ENCODE measurements at regions not wholly inside any gene's neighbourhood (a gene's known extent, or its start where the extent isn't known, plus 50 kb on each side); places are given as distances from the start of the nearest gene placed in this dataset.
"Not testable (repeated sequence)": the region's sequence is repeated elsewhere in the genome, so short reads cannot be mapped to it uniquely, and the experiment has no call there.

DNA sequence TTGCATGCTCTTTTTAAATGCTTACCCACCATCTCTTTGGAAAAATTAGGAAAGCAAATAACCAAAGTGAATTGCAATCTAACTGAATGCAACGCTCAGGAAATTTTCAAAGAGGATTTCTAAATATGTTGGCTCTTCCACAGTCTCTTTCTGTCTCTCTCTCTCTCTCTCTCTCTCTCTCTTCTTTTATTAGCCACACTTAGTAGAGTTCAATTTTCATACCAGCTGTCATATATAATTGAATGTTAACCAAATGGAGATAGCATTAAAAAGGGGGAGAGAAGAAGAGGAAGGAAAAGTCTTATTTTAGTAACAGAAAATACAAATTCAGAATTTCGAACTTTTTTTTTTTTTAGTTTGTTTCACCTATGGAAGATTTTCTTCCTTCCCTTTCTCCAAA lies 235.9 kb upstream of the GBE1 start:
- DNase-seq (ENCODE audit: missing footprints) (no peak), ATAC-seq (no peak)
- intact Hi-C loops (cut with DNase I) = no loop called here

DNA sequence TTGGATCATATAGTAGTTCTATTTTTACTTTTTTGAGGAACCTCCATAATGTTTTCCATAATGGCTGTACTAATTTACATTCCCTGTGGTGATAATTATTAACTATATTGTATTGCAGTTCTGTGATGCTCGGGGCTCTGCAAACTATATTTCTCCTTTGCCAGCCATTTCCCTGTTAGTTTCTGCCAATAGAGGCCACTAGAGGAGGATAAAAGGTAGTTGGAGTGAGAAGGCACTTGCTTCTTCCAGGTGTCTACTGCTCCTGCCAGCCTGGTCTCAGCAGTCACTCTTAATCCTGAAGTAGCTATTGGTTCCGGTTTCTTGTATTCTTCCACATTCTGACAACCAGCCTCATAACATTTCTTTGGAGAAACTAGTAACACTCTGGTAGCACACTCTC lies 233.9 kb upstream of the GBE1 start:
- DNase-seq (ENCODE audit: missing footprints) (no peak), ATAC-seq (no peak)
- intact Hi-C loops (cut with DNase I) = no loop called here

DNA sequence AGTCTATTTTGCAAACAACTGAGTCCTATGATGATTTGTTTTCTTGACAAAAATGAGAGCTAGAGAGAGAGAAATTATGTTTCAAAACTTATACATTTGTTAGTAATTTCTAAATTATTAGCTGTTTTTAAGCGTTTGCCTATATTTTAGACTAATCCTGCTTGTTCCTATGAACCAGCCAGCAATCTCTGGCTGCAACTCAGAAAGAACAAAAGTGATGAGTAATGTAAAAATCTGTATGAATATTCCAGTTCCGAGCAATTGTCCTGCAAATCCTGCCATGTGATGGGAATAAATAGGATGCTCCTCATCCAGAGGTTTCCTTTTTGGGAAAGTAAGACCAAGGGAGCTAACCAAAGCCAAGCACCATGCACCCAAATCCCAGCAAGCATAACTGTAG lies 228.3 kb upstream of the GBE1 start:
- ATAC-seq (no peak), DNase-seq (ENCODE audit: missing footprints) (no peak)
- intact Hi-C loops (cut with DNase I) = no loop called here

- no peak for DNase-seq (ENCODE audit: missing footprints)
- ATAC-seq = no peak
- intact Hi-C loops (cut with DNase I) = no loop called here
Measured at GRCh38 chr3:81989274-81989673, 227.8 kb upstream of the GBE1 start.

DNA sequence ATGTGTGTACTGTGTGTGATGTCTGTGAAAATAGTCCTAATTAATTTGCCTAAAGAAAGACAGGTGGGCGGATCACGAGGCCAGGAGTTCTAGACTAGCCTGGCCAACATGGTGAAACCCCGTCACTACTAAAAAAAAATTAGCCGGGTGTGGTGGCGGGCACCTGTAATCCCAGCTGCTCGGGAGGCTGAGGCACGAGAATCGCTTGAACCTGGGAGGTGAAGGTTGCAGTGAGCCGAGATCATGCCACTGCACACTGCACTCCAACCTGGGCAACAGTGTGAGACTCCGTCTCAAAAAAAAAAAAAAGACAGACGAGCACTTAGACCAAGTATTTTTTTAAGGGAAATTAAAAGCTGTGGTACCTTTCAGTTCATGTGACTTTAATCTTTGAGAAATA lies 226.0 kb upstream of the GBE1 start:
- intact Hi-C loops (cut with DNase I); ATAC-seq; DNase-seq (ENCODE audit: missing footprints): not testable (repeated sequence)

DNA sequence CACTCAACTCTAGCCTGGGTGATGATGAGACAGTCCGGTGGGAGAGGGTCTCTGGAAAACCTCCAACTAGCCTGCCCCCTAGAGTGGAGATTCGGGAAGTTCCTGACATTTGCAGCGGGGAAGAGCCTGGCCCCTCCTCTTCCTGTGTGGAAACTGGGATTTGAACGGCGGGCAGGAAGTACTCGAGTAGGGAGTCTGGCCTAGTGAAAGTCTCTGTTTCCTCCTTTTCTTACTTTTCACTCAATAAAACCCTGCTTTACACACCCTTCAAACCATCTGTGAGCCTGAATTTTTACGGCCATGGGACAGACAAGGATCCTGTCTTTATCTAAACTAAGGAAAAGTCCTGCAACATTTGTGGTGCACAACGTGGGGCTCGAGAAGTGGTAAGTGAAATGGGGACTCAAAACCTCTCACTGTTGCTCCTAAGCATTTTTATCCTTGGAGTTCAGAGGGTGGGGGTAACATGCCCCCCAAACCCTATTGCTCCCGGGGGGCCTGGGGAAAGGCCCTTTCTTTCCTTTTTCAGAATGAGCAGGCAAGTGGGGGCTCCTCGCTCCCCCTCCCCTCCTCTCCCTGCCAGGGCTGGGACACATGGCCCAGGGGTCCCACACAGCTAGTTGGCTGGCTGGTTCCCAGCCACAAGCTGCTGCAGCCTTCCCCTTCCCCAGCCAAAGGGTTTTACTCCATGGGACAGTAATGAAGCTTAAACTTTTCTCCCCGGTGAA lies 224.7 kb upstream of the GBE1 start:
- DNase-seq (ENCODE audit: missing footprints) (no peak), ATAC-seq (no peak)
- intact Hi-C loops (cut with DNase I) = no loop called here

GRCh38 chr3:81983382-81983781 lies 221.9 kb upstream of the GBE1 start:
- ATAC-seq = no peak
- DNase-seq (ENCODE audit: missing footprints) = no peak
- intact Hi-C loops (cut with DNase I) = no loop called here

DNA sequence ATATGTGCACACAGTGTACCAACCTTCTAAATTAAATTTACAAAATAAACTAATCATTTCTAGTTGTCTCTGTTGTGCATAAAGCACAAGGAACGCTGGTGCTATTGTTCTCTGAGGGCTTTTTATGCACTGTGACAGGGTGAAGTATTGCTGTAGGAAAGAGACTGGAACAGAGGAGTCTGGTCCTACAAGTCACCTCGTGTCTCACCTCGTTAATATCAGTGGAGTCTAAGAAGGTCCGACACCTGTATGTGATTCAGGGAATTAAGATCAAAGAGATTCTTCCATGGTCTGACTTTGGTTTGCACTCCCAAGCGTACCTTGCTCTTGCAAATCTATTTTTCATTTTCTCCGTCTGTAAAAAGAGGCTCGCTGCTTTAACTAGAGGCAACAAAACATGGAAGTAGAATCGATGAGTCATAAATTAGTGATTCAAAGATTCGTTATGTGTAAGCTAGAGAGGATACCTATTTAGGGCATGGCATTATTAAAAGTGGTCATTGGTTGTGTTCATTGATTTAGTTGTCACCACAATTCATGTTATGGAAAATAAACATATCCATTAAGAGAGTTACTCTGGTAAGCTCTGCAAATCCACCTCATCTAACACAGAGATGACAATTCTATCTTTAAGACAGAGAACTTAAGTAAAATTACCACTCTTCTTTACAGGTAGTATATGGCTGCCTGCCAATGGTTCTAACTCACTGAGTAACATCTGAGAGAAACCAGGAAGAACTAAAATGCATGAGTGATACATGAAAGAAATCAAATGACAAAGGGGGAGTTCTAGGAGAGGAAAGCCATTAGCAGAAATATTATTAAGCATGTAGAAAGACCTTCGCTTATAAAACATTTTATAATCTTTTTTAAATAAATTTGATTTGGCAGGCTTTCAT lies 219.4 kb upstream of the GBE1 start:
- intact Hi-C loops (cut with DNase I) = no loop called here
- no peak for ATAC-seq
- no peak for DNase-seq (ENCODE audit: missing footprints)

DNA sequence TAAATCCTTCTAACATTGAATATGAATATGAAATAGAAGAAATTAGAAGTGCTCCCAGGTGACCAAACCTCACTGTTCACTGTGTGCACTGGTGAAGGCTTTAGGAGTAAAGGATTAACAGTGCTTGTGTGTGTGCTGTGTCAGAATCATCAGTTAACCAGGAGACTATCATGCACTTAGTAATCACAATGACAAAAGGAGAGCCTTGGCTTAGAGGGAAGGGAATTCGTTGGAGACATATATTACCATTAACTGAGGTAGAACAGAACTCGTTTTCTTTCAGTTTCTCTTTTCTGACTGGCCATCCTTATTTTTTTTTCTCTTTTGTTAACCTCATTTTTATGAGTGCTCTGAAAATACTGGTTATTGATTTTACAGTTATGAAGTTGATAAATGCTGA lies 213.3 kb upstream of the GBE1 start:
- DNase-seq (ENCODE audit: missing footprints) = no peak
- intact Hi-C loops (cut with DNase I) = no loop called here
- no peak for ATAC-seq

GRCh38 chr3:81968658-81969057 lies 207.2 kb upstream of the GBE1 start:
- ATAC-seq = no peak
- no peak for DNase-seq (ENCODE audit: missing footprints)
- intact Hi-C loops (cut with DNase I) = no loop called here

- intact Hi-C loops (cut with DNase I) = no loop called here
- no peak for DNase-seq (ENCODE audit: missing footprints)
Measured at GRCh38 chr3:81967393-81967792, 205.9 kb upstream of the GBE1 start.

DNA sequence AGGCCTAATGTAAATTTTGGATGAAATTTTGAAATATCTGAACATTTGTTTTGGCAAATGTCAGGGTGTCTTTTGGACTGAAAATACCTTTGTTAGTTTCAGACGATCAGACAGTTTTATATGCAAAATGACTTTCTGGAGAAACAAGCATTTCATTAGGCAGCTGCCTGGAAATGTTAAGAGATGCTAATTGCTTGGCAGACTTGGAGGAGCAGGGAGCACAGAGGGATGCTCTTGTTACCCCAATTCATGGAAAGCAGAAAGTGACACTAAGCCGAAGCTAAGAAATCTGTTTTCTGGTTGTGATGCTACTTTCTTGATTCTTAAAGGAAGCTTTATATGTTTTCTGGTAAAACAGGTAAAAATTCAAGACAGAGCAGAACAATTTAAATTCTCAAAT lies 204.3 kb upstream of the GBE1 start:
- DNase-seq (ENCODE audit: missing footprints) = no peak
- intact Hi-C loops (cut with DNase I) = no loop called here
- ATAC-seq = no peak

More at GRCh38 chr3:81967393-81967792, 205.9 kb upstream of the GBE1 start:
- no peak for ATAC-seq

- ATAC-seq (no peak), DNase-seq (ENCODE audit: missing footprints) (no peak)
- intact Hi-C loops (cut with DNase I) = no loop called here
Measured at GRCh38 chr3:81962396-81962795, 201.0 kb upstream of the GBE1 start.

DNA sequence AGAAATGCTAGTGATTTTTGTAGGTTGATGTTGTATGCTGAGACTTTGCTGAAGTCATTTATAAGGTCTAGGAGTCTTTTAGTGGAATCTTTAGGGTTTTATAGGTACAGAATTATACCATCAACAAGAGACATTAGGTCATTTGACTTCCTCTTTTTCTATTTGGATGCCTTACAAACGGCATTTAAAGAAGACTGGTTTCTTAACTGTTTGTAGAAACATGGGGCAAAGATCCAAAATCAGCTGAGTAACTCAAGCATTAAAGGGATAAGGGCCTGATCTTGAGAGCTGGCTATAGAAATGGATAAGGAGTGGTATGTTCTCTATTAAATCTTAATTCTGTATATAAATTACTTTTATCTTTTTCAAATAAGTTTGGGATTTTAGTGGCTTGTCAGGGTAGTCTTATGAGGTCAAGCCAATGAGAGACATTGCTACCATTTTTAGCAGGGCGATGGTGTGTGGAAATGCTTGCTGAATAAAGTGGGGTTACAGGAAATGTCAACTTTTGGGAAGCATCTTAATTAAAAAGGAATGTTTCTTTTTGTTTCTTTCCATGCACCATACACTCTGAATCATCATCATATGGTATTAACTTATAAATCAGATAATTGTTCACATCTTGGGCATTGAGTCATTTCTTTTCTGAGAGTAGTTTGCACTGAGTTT lies 197.7 kb upstream of the GBE1 start:
- intact Hi-C loops (cut with DNase I) = no loop called here
- DNase-seq (ENCODE audit: missing footprints) (no peak), ATAC-seq (no peak)

DNA sequence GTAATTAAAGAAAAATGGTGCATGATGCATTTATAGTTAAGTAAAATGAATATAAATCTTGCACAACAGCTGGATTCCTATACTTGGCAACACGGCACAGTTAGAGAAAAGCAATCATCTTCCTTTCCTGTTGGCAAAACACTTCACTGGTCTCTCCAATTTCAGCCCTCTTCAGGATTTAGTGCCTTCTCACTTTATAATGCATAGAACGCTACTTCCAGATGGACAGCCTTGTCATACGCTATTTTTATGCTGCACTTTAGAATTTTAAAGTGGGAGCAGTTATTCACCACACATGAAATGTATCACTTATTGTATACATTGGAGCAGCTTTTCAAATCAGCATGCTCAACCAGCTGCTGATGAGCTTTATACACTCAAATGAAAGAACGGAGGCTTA lies 194.4 kb upstream of the GBE1 start:
- intact Hi-C loops (cut with DNase I) = no loop called here
- DNase-seq (ENCODE audit: missing footprints) = no peak
- ATAC-seq = no peak

DNA sequence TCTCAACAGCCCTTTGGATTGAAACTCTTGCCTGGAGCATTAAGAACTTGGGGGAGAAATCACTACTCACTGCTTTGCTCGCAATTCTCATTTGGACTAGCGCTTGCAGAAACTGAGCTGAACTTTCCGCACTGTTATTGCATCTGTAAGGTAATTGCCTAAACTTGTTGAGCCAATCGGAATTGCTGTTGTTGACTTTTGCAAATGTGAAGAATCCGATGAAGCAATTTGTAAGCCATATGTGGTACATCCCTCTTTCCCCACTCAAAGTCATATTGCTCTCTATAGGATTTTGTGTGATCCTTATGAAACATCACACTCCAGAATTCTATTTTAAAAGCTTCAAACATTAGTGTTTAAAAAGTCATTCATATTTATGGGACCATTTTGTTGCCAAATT lies 191.7 kb upstream of the GBE1 start:
- intact Hi-C loops (cut with DNase I) = no loop called here
- ATAC-seq (no peak), DNase-seq (ENCODE audit: missing footprints) (no peak)

DNA sequence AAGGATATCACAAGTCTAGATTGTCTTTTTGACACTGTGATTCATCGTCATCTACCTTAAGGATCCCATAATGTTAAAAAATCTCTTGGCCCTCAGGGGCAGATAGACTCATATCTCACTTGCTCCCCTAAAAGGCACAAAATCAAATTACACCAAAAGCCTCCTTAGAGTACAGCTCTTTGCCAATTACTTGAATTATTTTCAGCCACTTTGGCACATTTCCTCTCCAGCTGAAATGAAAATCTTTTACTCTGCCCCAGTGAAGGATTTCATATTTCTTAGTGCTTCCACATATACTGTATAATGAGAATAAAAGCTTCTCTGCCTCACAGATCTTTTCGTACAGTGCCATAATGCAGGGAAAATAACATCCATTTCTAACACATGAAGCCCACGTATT lies 190.7 kb upstream of the GBE1 start:
- intact Hi-C loops (cut with DNase I) = no loop called here
- no peak for ATAC-seq

GRCh38 chr3:81951636-81952035 lies 190.2 kb upstream of the GBE1 start:
- no peak for ATAC-seq
- no peak for DNase-seq (ENCODE audit: missing footprints)
- intact Hi-C loops (cut with DNase I) = no loop called here

More for the DNA sequence above, 190.7 kb upstream of the GBE1 start:
- DNase-seq (ENCODE audit: missing footprints) = no peak

GRCh38 chr3:81951106-81951505 lies 189.7 kb upstream of the GBE1 start:
- intact Hi-C loops (cut with DNase I) = no loop called here
- ATAC-seq (no peak), DNase-seq (ENCODE audit: missing footprints) (no peak)

GRCh38 chr3:81947359-81947758 lies 185.9 kb upstream of the GBE1 start:
- no peak for DNase-seq (ENCODE audit: missing footprints)
- intact Hi-C loops (cut with DNase I) = no loop called here

More at GRCh38 chr3:81947359-81947758, 185.9 kb upstream of the GBE1 start:
- no peak for ATAC-seq

Data from Right ventricle myocardium inferior (tissue), 1 donor.